ENCODE measurements at regions not wholly inside any gene's neighbourhood (a gene's known extent, or its start where the extent isn't known, plus 50 kb on each side); places are given as distances from the start of the nearest gene placed in this dataset.

GRCh38 chr14:98501335-98501734 is 770.7 kb downstream of the BCL11B start:
- DNase-seq (ENCODE audit: low spot score): no peak
- TF ChIP-seq, protein P1, sequence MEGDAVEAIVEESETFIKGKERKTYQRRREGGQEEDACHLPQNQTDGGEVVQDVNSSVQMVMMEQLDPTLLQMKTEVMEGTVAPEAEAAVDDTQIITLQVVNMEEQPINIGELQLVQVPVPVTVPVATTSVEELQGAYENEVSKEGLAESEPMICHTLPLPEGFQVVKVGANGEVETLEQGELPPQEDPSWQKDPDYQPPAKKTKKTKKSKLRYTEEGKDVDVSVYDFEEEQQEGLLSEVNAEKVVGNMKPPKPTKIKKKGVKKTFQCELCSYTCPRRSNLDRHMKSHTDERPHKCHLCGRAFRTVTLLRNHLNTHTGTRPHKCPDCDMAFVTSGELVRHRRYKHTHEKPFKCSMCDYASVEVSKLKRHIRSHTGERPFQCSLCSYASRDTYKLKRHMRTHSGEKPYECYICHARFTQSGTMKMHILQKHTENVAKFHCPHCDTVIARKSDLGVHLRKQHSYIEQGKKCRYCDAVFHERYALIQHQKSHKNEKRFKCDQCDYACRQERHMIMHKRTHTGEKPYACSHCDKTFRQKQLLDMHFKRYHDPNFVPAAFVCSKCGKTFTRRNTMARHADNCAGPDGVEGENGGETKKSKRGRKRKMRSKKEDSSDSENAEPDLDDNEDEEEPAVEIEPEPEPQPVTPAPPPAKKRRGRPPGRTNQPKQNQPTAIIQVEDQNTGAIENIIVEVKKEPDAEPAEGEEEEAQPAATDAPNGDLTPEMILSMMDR (IDR thresholded peaks at IDR 0.05): no peak
- Histone ChIP-seq H3K36me3 (no peaks in the 10 kb centered on the region), H3K4me1 (ENCODE audit: control insufficient read depth in 1 of 2, low read depth in 2 of 2) (no peaks in the 10 kb centered on the region), H3K4me3 (no peak overlapping the region), H3K27ac (no peak overlapping the region), H3K27me3 (replicated peaks; ENCODE audit: insufficient read depth) (no peaks in the 10 kb centered on the region), H3K9me3 (no peaks in the 10 kb centered on the region)
- no peak for ATAC-seq (ENCODE audit: insufficient number of reproducible peaks, low FRiP score, low read depth)

GRCh38 chr14:98501836-98502235 is 770.2 kb downstream of the BCL11B start:
- no peak for ATAC-seq (ENCODE audit: insufficient number of reproducible peaks, low FRiP score, low read depth)
- no peaks in the 10 kb centered on the region for H3K4me1 ChIP-seq (ENCODE audit: control insufficient read depth in 1 of 2, low read depth in 2 of 2)

DNA sequence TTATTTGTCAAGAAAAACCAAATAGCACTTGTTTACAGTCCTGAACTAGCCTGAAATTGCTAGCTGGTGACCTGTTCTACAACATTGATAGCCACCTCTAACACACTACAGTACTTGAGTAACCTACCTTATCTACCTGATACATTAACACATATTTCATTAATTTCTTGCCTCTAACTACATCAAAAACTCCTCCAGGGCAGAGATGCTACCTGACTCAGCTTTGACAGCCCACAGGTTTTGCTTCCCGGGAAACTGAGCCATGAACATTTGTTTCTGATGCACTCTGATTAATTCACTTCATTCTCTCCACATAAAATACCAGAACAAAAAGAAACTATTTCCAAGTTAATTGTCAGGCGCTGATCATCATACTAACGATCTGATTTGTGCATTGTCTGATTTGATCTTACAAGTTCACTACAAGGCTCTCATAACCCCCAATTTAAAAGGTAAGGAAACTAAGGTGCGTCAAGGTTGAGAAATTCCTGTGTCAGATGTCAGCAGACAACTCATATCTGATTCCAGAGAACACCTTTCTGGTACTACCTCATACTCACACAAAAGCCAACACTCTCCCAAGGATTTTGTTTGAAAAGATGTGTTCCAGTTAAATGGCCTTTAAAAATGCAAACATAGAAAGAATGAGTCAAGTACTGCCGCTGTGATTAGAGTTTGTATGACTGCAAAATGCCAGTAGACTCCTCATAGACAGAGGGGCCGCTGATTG is 768.7 kb downstream of the BCL11B start:
- DNase-seq (ENCODE audit: low spot score): no peak

More at GRCh38 chr14:98501836-98502235, 770.2 kb downstream of the BCL11B start:
- H3K9me3 ChIP-seq: no peaks in the 10 kb centered on the region
- TF ChIP-seq, protein P1 (IDR thresholded peaks at IDR 0.05): no peak
- DNase-seq (ENCODE audit: low spot score): no peak
- H3K4me3 ChIP-seq: no peak overlapping the region
- no peaks in the 10 kb centered on the region for H3K27me3 ChIP-seq (replicated peaks; ENCODE audit: insufficient read depth)
- no peaks in the 10 kb centered on the region for H3K36me3 ChIP-seq
- H3K27ac ChIP-seq: no peak overlapping the region

DNA sequence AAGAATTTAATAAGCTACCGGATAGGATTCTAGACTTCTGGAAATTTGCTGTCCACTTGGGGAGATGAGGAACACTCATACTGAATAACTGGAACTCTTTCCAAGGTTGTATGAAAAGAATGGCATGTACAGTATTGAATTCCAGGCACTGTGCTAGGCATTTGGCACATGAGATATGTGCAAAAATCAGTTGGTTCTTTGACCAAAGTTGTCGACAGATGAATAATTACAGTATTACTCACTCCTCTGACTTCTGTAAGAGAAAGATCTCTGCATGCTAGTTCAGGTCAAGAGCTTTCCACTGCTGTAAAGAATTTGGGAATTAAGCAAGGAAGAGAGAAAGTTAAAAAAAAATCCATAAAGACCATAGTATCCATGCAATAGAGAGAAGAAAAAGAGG is 764.7 kb downstream of the BCL11B start:
- Histone ChIP-seq H3K27me3 (replicated peaks; ENCODE audit: insufficient read depth) (no peaks in the 10 kb centered on the region), H3K9me3 (no peaks in the 10 kb centered on the region), H3K4me1 (ENCODE audit: control insufficient read depth in 1 of 2, low read depth in 2 of 2) (no peaks in the 10 kb centered on the region), H3K27ac (no peak overlapping the region), H3K4me3 (no peak overlapping the region), H3K36me3 (no peaks in the 10 kb centered on the region)
- TF ChIP-seq, protein P1 (IDR thresholded peaks at IDR 0.05): no peak
- DNase-seq (ENCODE audit: low spot score) (no peak), ATAC-seq (ENCODE audit: insufficient number of reproducible peaks, low FRiP score, low read depth) (no peak)

More for the DNA sequence above, 768.7 kb downstream of the BCL11B start:
- TF ChIP-seq, protein P1 (IDR thresholded peaks at IDR 0.05): no peak
- H3K4me1 ChIP-seq (ENCODE audit: control insufficient read depth in 1 of 2, low read depth in 2 of 2): no peaks in the 10 kb centered on the region
- no peaks in the 10 kb centered on the region for H3K27me3 ChIP-seq (replicated peaks; ENCODE audit: insufficient read depth)
- H3K36me3 ChIP-seq: no peaks in the 10 kb centered on the region
- no peak overlapping the region for H3K27ac ChIP-seq
- H3K9me3 ChIP-seq: no peaks in the 10 kb centered on the region
- H3K4me3 ChIP-seq: no peak overlapping the region
- no peak for ATAC-seq (ENCODE audit: insufficient number of reproducible peaks, low FRiP score, low read depth)

- Histone ChIP-seq H3K4me3 (no peak overlapping the region), H3K36me3 (no peaks in the 10 kb centered on the region), H3K9me3 (no peaks in the 10 kb centered on the region), H3K27me3 (replicated peaks; ENCODE audit: insufficient read depth) (no peaks in the 10 kb centered on the region), H3K27ac (no peak overlapping the region), H3K4me1 (ENCODE audit: control insufficient read depth in 1 of 2, low read depth in 2 of 2) (no peaks in the 10 kb centered on the region)
- ATAC-seq (ENCODE audit: insufficient number of reproducible peaks, low FRiP score, low read depth): no peak
- TF ChIP-seq, protein P1 (IDR thresholded peaks at IDR 0.05): no peak
- DNase-seq (ENCODE audit: low spot score): no peak
Measured at GRCh38 chr14:98510392-98510791, 761.6 kb downstream of the BCL11B start.
